Testis (tissue), 2 donors: ENCODE measurements at regions not wholly inside any gene's neighbourhood (a gene's known extent, or its start where the extent isn't known, plus 50 kb on each side); places are given as distances from the start of the nearest gene placed in this dataset.

Experiments
- DNase-seq: peaks from one replicate; pipeline ENCODE4 v3.0.0-alpha.2; 2019
- H3K27ac ChIP-seq, 2 donors: fragments of 200-600 bp; sonication (generic); one replicate each; pipeline ENCODE4 v1.5.1; 2019
- H3K27me3 ChIP-seq: fragments of 200-600 bp; sonication (generic); one replicate; pipeline ENCODE4 v1.5.1; 2019
- H3K36me3 ChIP-seq: fragments of 200-600 bp; sonication (generic); one replicate; pipeline ENCODE4 v1.5.1; 2017; ENCODE audit warnings: low read depth; ENCODE audit errors: missing control alignments
- H3K4me1 ChIP-seq: fragments of 200-600 bp; sonication (generic); one replicate; pipeline ENCODE4 v1.5.1; 2019
- H3K4me3 ChIP-seq, 2 donors: fragments of 200-600 bp; sonication (generic); one replicate each; pipeline ENCODE4 v1.5.1; 2017 to 2019
- H3K9me3 ChIP-seq: fragments of 200-600 bp; sonication (generic); one replicate; pipeline ENCODE4 v1.5.1; 2017
- CTCF ChIP-seq, 3 experiments: fragments of 450-650 bp in 2 of 3; fragments of 200-600 bp in 1 of 3; sonication (generic) in 1 of 3; IDR thresholded peaks; one replicate each; pipeline ENCODE4 v1.5.1; 2016 to 2019; ENCODE audit warnings: antibody characterized with exemption in 3 of 3, mild to moderate bottlenecking in 2 of 3, moderate library complexity in 1 of 3
- POLR2A ChIP-seq: fragments of 450-650 bp; IDR thresholded peaks from one replicate; pipeline ENCODE4 v1.6.1; 2017; ENCODE audit warnings: antibody characterized with exemption, mild to moderate bottlenecking, moderate library complexity
- WGBS, 2 donors: methylation state at CpG; one replicate each; pipeline ENCODE4 v1.1.5; 2018; 5-methylcytosine and 5-hydroxymethylcytosine counted together
- intact Hi-C: fragments of 100-400 bp; cut with DNase I; formaldehyde crosslinking; loops from one replicate; pipeline ENCODE4 v1.15.1; 2023; ENCODE audit warnings: low total_unique reads

DNA sequence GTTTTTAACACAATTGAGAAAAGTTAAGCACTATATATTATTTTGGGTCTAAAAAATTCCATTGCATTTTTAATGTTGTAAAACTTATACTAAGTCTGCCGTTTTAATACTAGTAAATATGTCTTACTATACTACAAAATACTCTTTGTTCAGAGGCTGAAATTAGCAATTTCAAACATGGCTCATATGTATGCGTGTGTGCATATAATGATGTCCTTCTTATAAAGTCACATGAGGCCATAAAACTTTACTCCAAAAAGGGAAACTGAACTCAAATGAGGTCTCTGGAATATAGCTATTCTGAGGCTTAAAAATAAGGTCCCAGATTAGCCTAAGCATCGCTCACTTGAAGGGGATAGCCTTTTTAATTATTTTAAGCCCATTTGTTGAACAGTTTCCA is 224.0 kb downstream of the MYLK4 start:
- no peaks in the 10 kb centered on the region for H3K36me3 ChIP-seq
- no peak for DNase-seq
- TF ChIP-seq CTCF (IDR thresholded peaks at IDR 0.05) (no peak), POLR2A (no peak)
- 80 to 85% methylated on average over 3 of the region's 3 CpGs for WGBS, 2 donors
- no peak overlapping the region for H3K27ac ChIP-seq
- H3K9me3 ChIP-seq: no peaks in the 10 kb centered on the region
- no peaks in the 10 kb centered on the region for H3K4me1 ChIP-seq
- no peaks in the 10 kb centered on the region for H3K27me3 ChIP-seq
- intact Hi-C loops: no loop called here
- H3K4me3 ChIP-seq: no peak overlapping the region

- Histone ChIP-seq H3K4me3 (no peak overlapping the region), H3K27me3 (no peaks in the 10 kb centered on the region), H3K4me1 (no peaks in the 10 kb centered on the region), H3K9me3 (no peaks in the 10 kb centered on the region), H3K36me3 (no peaks in the 10 kb centered on the region), H3K27ac (no peak overlapping the region)
- DNase-seq: no peak
- intact Hi-C loops: no loop called here
- TF ChIP-seq POLR2A: no peak
- TF ChIP-seq CTCF (IDR thresholded peaks at IDR 0.05): no peak
Measured at GRCh38 chr6:2524090-2524489, 226.6 kb downstream of the MYLK4 start.

DNA sequence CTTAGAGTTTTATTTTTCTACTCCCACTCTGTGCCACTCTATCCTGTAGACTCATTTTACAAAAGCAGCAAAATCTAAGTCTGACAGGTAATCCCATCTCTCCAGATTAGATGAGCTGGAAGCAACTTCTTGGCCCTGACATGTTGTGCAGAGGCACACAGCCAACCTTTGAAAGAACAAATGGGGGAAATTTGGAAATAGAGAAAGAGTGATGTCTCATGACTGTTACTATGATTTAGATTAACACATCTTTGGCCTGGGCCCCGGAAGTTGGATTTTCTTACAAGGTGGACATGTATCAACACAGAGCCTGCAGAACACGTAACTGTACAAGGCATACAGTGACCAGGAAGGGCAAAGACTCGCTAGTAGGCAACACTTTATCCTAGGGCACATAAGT is 227.7 kb downstream of the MYLK4 start:
- H3K27ac ChIP-seq: no peak overlapping the region
- H3K4me3 ChIP-seq: no peak overlapping the region
- no peaks in the 10 kb centered on the region for H3K36me3 ChIP-seq
- WGBS, 2 donors: 82 to 93% methylated on average over 3 of the region's 3 CpGs
- H3K9me3 ChIP-seq: no peaks in the 10 kb centered on the region
- no peak for TF ChIP-seq POLR2A
- no peak for TF ChIP-seq CTCF (IDR thresholded peaks at IDR 0.05)
- intact Hi-C loops: no loop called here
- no peak for DNase-seq
- no peaks in the 10 kb centered on the region for H3K4me1 ChIP-seq
- H3K27me3 ChIP-seq: no peaks in the 10 kb centered on the region

- no peak for DNase-seq
- Histone ChIP-seq H3K36me3 (no peaks in the 10 kb centered on the region), H3K4me3 (no peak overlapping the region), H3K27ac (no peak overlapping the region), H3K9me3 (no peaks in the 10 kb centered on the region), H3K4me1 (no peaks in the 10 kb centered on the region), H3K27me3 (no peaks in the 10 kb centered on the region)
- TF ChIP-seq POLR2A: no peak
- no peak for TF ChIP-seq CTCF (IDR thresholded peaks at IDR 0.05)
- intact Hi-C loops: no loop called here
- WGBS, 2 donors: 59 to 64% methylated on average over 7 of the region's 7 CpGs
Measured at GRCh38 chr6:2522521-2522920, 228.2 kb downstream of the MYLK4 start.

GRCh38 chr6:2517855-2518473 is 232.8 kb downstream of the MYLK4 start:
- 85 to 86% methylated on average over 7 of the region's 7 CpGs for WGBS, 2 donors
- no peaks in the 10 kb centered on the region for H3K4me1 ChIP-seq
- H3K27ac ChIP-seq: no peak overlapping the region
- H3K4me3 ChIP-seq: no peak overlapping the region
- H3K9me3 ChIP-seq: no peaks in the 10 kb centered on the region
- TF ChIP-seq CTCF (IDR thresholded peaks at IDR 0.05) (no peak), POLR2A (no peak)
- intact Hi-C loops: no loop called here
- no peaks in the 10 kb centered on the region for H3K36me3 ChIP-seq
- no peaks in the 10 kb centered on the region for H3K27me3 ChIP-seq
- no peak for DNase-seq
